ENCODE measurements at regions not wholly inside any gene's neighbourhood (a gene's known extent, or its start where the extent isn't known, plus 50 kb on each side); places are given as distances from the start of the nearest gene placed in this dataset.

- no peak for DNase-seq
- in situ Hi-C loops (cut with MboI; ENCODE audit: low pct_unique_long_range_greater_than_20kb, low sequenced_read_pairs): no loop called here
Observed at GRCh38 chr13:60756306-60756705, 359.3 kb downstream of the TDRD3 start.

GRCh38 chr13:60755380-60756163, 358.6 kb downstream of the TDRD3 start:
- in situ Hi-C loops (cut with MboI; ENCODE audit: low pct_unique_long_range_greater_than_20kb, low sequenced_read_pairs): no loop called here

DNA sequence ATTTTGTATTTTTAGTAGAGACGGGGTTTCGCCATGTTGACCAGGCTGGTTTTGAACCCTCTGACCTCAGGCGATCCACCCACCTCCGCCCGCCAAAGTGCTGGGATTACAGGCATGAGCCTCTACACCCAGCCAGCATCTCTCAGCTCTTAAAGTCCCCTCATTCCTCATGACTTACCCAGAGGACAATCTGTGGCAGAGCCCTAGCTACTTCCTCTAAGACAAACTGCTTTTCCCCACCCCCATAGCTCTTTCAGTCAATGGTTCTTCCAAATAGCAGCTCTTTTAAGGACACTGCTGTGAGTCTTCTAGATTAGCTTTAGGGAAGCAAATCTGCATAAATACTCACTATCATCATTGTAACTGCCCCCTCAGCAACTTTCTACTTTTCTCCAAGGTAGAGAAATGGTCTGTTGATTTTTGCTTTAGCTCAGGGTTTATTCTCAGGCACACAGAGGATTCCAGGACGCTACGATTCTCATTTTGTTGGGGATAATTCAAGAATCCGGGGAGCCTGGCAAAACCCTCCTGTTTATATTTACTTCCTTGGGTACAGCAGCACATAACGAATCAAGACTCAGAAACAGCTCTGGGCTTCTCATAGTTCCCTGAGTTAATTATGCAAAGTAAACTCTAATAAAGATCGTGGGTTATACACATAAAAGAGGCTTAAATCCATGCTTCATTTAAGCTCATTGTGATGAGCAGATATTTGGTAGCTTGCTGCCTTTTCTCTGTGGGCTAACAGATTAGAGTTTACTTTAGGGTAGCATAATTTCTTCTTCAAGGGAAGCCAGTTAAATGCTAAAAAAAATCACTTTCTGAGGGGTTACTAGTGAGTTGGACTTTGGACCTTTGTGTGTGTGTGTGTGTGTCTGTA, 357.4 kb downstream of the TDRD3 start:
- in situ Hi-C loops (cut with MboI; ENCODE audit: low pct_unique_long_range_greater_than_20kb, low sequenced_read_pairs): no loop called here
- no peak for DNase-seq

More at GRCh38 chr13:60755380-60756163, 358.6 kb downstream of the TDRD3 start:
- DNase-seq: no peak

DNA sequence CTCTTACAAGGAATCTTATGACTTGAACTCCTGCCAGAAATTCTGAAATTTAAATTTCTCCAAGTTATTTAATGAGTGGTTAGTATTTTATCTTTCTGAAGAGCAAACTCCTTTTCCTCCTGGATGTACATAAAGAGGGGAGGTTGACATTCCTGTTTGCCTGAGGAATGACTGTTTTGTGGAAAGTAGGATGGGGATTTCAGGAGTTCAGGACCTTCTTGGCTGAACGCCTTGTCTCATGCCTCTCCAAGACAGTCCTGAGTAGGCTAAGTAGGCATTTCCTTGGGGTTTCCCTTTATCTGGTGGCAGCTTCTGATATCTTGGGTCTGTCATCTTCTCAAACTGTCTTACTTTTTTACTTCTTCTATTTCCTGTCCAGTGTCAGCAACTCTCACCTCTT, 356.6 kb downstream of the TDRD3 start:
- in situ Hi-C loops (cut with MboI; ENCODE audit: low pct_unique_long_range_greater_than_20kb, low sequenced_read_pairs): no loop called here
- DNase-seq: no peak

DNA sequence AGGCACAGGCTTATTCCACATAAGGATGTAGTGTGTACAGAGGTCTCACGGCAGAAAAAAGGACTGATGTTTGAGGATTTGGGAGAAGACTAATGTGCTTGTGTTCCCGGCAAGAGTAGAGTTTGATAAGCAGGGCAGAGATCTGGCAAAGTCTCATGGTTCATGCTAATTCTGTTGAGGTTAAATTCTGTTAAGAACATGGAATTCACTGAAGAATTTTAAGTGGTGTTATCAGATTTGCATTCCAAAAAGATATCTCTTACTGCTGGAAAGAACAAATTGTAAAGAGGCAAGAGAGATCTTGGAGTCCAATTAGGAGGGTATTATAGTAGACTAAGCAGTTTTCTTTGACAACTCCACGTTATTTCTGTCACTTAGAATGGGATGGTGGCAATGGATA, 348.3 kb downstream of the TDRD3 start:
- no peak for DNase-seq
- in situ Hi-C loops (cut with MboI; ENCODE audit: low pct_unique_long_range_greater_than_20kb, low sequenced_read_pairs): no loop called here

DNA sequence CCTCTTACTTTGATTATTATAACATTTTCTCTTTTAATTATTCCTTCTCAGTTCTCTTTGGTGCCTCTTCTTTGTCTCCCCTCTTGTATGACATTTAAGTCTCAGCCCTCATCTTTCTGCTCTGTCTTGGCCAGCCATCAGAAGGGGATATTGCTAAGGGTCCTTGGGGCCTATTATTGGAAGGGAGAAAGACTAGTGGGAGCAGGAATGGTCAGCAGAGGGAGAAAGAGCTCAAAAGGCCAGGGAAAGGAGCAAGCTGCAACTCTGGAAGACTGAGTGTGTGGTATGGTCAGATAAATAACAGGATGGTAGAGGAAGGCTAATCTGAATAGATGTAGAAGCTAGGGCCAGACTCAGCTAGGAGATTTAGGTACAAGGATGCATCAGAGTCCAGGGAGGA, 336.9 kb downstream of the TDRD3 start:
- no peak for DNase-seq
- in situ Hi-C loops (cut with MboI; ENCODE audit: low pct_unique_long_range_greater_than_20kb, low sequenced_read_pairs): no loop called here

GRCh38 chr13:60727140-60727539, 330.1 kb downstream of the TDRD3 start:
- in situ Hi-C loops (cut with MboI; ENCODE audit: low pct_unique_long_range_greater_than_20kb, low sequenced_read_pairs): no loop called here
- no peak for DNase-seq

GRCh38 chr13:60721063-60721462, 324.0 kb downstream of the TDRD3 start:
- in situ Hi-C loops (cut with MboI; ENCODE audit: low pct_unique_long_range_greater_than_20kb, low sequenced_read_pairs): no loop called here
- no peak for DNase-seq

DNA sequence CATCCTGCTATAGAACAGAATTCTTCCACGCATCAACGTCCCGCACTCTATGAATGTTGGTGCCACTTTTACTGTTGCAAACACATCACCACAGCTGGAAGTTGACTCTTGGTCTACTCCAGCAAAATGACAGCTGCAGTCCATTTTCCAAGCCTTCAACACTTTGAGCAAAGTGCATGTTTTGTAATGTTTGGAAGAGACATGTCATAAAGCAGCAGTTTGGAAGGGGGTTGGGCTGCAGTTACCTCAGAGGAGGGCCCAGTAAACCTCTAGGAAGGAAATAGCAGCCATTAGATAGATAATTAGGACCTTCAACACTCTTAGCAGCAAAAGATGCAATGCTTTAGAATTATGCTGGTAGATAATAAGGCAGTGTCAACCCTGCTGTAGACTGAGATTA, 323.6 kb downstream of the TDRD3 start:
- in situ Hi-C loops (cut with MboI; ENCODE audit: low pct_unique_long_range_greater_than_20kb, low sequenced_read_pairs): no loop called here
- no peak for DNase-seq

DNA sequence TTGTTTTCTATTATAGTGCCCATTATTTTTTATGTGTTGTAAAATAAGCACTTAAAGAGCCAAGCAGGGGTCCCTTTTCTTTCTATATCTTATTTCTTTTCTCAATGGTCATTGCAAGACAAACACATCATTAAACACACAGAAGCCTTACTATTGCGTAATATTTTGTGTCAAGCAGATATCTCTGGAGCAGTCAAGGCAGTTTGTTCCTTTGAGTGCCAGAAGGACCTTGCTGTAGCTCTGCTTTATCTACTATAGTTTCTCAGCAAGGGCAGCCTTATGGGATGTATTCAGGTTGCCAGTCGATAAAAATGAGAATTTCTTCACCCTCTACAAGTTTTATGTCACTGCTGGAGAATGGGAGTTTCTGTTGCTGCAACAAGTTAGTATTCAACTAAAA, 319.3 kb downstream of the TDRD3 start:
- in situ Hi-C loops (cut with MboI; ENCODE audit: low pct_unique_long_range_greater_than_20kb, low sequenced_read_pairs): no loop called here
- DNase-seq: no peak

DNA sequence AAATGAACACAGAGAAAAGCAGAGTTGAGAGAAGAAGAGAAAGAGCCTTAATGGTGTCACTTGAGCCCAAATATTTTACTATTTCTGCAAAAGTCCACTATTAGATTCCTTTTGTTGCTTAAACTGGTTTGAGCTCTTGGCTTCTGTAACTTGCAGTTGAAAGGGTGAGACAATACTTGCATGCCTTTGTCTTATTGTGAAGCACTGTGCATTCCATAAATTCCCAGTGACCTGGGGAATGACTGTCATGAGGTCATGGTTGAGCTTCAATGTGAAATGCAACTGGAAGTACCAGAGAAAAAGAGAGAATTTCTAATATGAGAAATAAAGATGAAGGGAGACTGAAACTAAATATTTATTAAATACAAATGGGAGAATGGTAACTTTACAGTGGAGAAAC, 310.9 kb downstream of the TDRD3 start:
- no peak for DNase-seq
- in situ Hi-C loops (cut with MboI; ENCODE audit: low pct_unique_long_range_greater_than_20kb, low sequenced_read_pairs): no loop called here

- in situ Hi-C loops (cut with MboI; ENCODE audit: low pct_unique_long_range_greater_than_20kb, low sequenced_read_pairs): no loop called here
- no peak for DNase-seq
Observed at GRCh38 chr13:60701895-60702294, 304.9 kb downstream of the TDRD3 start.

- DNase-seq: no peak
- in situ Hi-C loops (cut with MboI; ENCODE audit: low pct_unique_long_range_greater_than_20kb, low sequenced_read_pairs): no loop called here
Observed at GRCh38 chr13:60700994-60701393, 304.0 kb downstream of the TDRD3 start.

DNA sequence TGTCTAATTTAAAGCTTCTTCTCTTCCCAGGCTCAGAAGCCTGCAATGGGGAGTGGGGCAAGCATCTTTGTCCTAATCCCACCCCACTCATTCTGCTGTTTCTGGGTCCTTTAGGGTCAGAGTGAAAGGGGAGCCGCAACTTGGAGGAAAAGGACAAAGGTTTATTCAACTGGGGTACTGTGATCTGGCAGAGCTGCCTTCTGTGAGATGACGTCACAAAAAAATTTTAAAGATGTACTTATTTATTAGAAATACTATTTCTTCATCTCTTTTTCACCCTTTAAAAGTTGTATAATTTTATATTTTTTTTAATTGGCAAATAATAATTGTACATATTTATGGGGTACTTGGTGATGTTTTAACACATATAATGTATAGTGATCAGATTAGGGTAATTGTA, 302.6 kb downstream of the TDRD3 start:
- in situ Hi-C loops (cut with MboI; ENCODE audit: low pct_unique_long_range_greater_than_20kb, low sequenced_read_pairs): no loop called here
- no peak for DNase-seq

GRCh38 chr13:60696602-60697001, 299.6 kb downstream of the TDRD3 start:
- in situ Hi-C loops (cut with MboI; ENCODE audit: low pct_unique_long_range_greater_than_20kb, low sequenced_read_pairs): no loop called here

GRCh38 chr13:60691268-60691667, 294.2 kb downstream of the TDRD3 start:
- in situ Hi-C loops (cut with MboI; ENCODE audit: low pct_unique_long_range_greater_than_20kb, low sequenced_read_pairs): no loop called here
- DNase-seq: no peak

More at GRCh38 chr13:60696602-60697001, 299.6 kb downstream of the TDRD3 start:
- no peak for DNase-seq

DNA sequence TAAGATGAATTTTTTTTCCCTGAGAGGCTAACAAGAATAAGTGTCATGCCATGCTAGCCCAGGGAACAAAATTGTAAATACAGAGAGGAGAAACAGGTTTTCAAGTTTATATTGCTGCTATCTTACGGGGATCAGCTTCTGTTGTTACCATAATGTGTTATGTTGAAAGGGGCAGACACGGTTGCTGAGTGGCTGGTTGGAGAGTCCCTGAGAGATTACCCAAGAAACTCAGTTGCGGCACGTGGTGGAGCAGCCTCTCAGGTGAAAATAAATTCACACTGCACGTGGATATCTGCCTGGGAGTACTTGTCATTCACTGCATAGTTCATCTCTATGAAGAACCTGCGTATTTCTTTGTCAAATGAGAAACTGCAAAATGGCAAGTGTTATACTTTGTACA, 293.6 kb downstream of the TDRD3 start:
- DNase-seq: no peak
- in situ Hi-C loops (cut with MboI; ENCODE audit: low pct_unique_long_range_greater_than_20kb, low sequenced_read_pairs): no loop called here

DNA sequence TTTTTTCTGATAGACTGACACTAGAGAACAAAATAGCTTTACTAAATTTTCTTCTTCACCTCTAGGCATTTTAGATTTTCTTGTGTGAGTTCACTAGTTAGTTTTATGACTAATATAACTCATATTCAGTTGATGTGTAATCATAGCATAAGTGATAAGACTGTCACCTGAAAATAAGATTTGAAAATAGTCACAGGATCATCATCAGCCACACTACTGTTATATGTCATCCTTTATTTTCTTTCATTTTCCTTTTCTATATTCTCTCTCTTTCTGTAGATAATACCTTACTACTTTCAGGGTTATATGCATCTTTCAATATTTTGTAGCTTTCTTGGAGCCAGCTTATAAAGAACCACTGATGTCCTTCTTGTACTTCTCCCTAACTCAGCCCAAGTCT, 292.6 kb downstream of the TDRD3 start:
- in situ Hi-C loops (cut with MboI; ENCODE audit: low pct_unique_long_range_greater_than_20kb, low sequenced_read_pairs): no loop called here
- no peak for DNase-seq

- no peak for DNase-seq
- in situ Hi-C loops (cut with MboI; ENCODE audit: low pct_unique_long_range_greater_than_20kb, low sequenced_read_pairs): no loop called here
Observed at GRCh38 chr13:60689076-60689475, 292.1 kb downstream of the TDRD3 start.

GRCh38 chr13:60679928-60680694, 283.1 kb downstream of the TDRD3 start:
- DNase-seq: no peak
- in situ Hi-C loops (cut with MboI; ENCODE audit: low pct_unique_long_range_greater_than_20kb, low sequenced_read_pairs): no loop called here
